Neural cell (in vitro differentiated cells): ENCODE measurements at regions not wholly inside any gene's neighbourhood (a gene's known extent, or its start where the extent isn't known, plus 50 kb on each side); places are given as distances from the start of the nearest gene placed in this dataset.

Source experiments
- H2AFZ ChIP-seq: fragments of 200-600, 300-800 bp; sonication (generic), shearing (Covaris generic); 2 replicates; pipeline ENCODE4 v1.6.0; 2014; ENCODE audit warnings: low read depth, mild to moderate bottlenecking, antibody characterized with exemption, low read length, moderate library complexity
- H3F3A ChIP-seq: fragments of 200-600 bp; shearing (Covaris generic); 2 replicates; pipeline ENCODE4 v1.6.1; 2016; ENCODE audit warnings: mild to moderate bottlenecking, moderate library complexity, mixed read lengths, antibody characterized with exemption, low read length; ENCODE audit not compliant: insufficient read depth, poor library complexity, severe bottlenecking
- H3K27ac ChIP-seq: fragments of 200-600, 300-800 bp; sonication (generic), shearing (Covaris generic); 2 replicates; pipeline ENCODE4 v1.5.1; 2014; ENCODE audit warnings: mild to moderate bottlenecking, low read length, moderate library complexity
- H3K27me3 ChIP-seq: fragments of 300-800, 200-600 bp; sonication (generic), shearing (Covaris generic); 2 replicates; pipeline ENCODE4 v1.6.0; 2014; ENCODE audit warnings: mild to moderate bottlenecking, low read depth, low read length, moderate library complexity; ENCODE audit not compliant: insufficient read depth
- H3K36me3 ChIP-seq: fragments of 300-800, 200-600 bp; sonication (generic), shearing (Covaris generic); 2 replicates; pipeline ENCODE4 v1.5.1; 2014; ENCODE audit warnings: mild to moderate bottlenecking, antibody characterized with exemption, low read length, moderate library complexity; ENCODE audit not compliant: insufficient read depth
- H3K4me2 ChIP-seq: fragments of 300-800, 200-600 bp; sonication (generic), shearing (Covaris generic); 2 replicates; pipeline ENCODE4 v1.6.0; 2014; ENCODE audit warnings: mild to moderate bottlenecking, low read length
- H3K4me3 ChIP-seq: fragments of 300-800, 200-600 bp; sonication (generic), shearing (Covaris generic); 2 replicates; pipeline ENCODE4 v1.5.1; 2014; ENCODE audit warnings: mild to moderate bottlenecking, low read length, moderate library complexity
- H3K79me2 ChIP-seq: fragments of 200-600 bp; shearing (Covaris generic); replicated peaks from 2 replicates; pipeline ENCODE4 v1.6.0; 2014; ENCODE audit warnings: mild to moderate bottlenecking, low read length, moderate library complexity; ENCODE audit not compliant: insufficient read depth
- H3K9ac ChIP-seq: fragments of 300-800, 200-600 bp; sonication (generic), shearing (Covaris generic); 2 replicates; pipeline ENCODE4 v1.6.1; 2016; ENCODE audit warnings: mild to moderate bottlenecking, low read length, mixed read lengths
- H3K9me2 ChIP-seq: fragments of 200-600 bp; shearing (Covaris generic); 2 replicates; pipeline ENCODE4 v1.6.1; 2016; ENCODE audit warnings: mild to moderate bottlenecking, low read length, mixed read lengths; ENCODE audit not compliant: insufficient read depth
- H3K9me3 ChIP-seq: fragments of 200-600, 300-800 bp; sonication (generic), shearing (Covaris generic); 2 replicates; pipeline ENCODE4 v1.6.1; 2016; ENCODE audit warnings: mild to moderate bottlenecking, mixed run types, low read length, moderate library complexity, mixed read lengths
- H4K20me1 ChIP-seq: fragments of 200-600 bp; shearing (Covaris generic); 2 replicates; pipeline ENCODE4 v1.6.1; 2016; ENCODE audit warnings: mild to moderate bottlenecking, mixed run types; ENCODE audit not compliant: insufficient read depth
- CTCF ChIP-seq: fragments of 450-650 bp; IDR thresholded peaks from 2 replicates; pipeline ENCODE4 v1.5.1; 2014; ENCODE audit warnings: antibody characterized with exemption, mild to moderate bottlenecking, moderate library complexity; ENCODE audit not compliant: poor library complexity, severe bottlenecking
- EP300 ChIP-seq: fragments of 450-650 bp; conservative IDR thresholded peaks from 2 replicates; pipeline ENCODE4 v1.6.1; 2014; ENCODE audit warnings: antibody characterized with exemption, mild to moderate bottlenecking, moderate library complexity; ENCODE audit not compliant: poor library complexity, severe bottlenecking
- EZH2 ChIP-seq: fragments of 200-600, 300-800 bp; shearing (Covaris generic), sonication (generic); IDR thresholded peaks from 2 replicates; pipeline ENCODE4 v1.6.1; 2014; ENCODE audit warnings: antibody characterized with exemption, low read length, borderline replicate concordance, mild to moderate bottlenecking; ENCODE audit not compliant: insufficient read depth, poor library complexity, severe bottlenecking
- MXI1 ChIP-seq: fragments of 450-650 bp; conservative IDR thresholded peaks from 2 replicates; pipeline ENCODE4 v1.6.1; 2014; ENCODE audit warnings: antibody characterized with exemption, mild to moderate bottlenecking; ENCODE audit not compliant: poor library complexity, severe bottlenecking
- POLR2AphosphoS5 ChIP-seq: IDR thresholded peaks from 2 replicates; pipeline ENCODE4 v1.6.1; 2012
- RAD21 ChIP-seq: fragments of 450-650 bp; conservative IDR thresholded peaks from 2 replicates; pipeline ENCODE4 v1.6.1; 2014; ENCODE audit warnings: antibody characterized with exemption, mild to moderate bottlenecking, moderate library complexity
- REST ChIP-seq: IDR thresholded peaks from 2 replicates; pipeline ENCODE4 v1.6.1; 2012; ENCODE audit warnings: borderline replicate concordance
- SMC3 ChIP-seq: fragments of 450-650 bp; conservative IDR thresholded peaks from 2 replicates; pipeline ENCODE4 v1.6.1; 2014; ENCODE audit warnings: antibody characterized with exemption, mild to moderate bottlenecking, moderate library complexity; ENCODE audit not compliant: poor library complexity
- TAF1 ChIP-seq: IDR thresholded peaks from 2 replicates; pipeline ENCODE4 v1.6.1; 2012; ENCODE audit warnings: low read depth

GRCh38 chr10:106011250-106011649 lies 1153.3 kb downstream of the SORCS1 start:
- H3K27me3 ChIP-seq: no peaks in the 10 kb centered on the region
- H3K4me3 ChIP-seq: no peak overlapping the region
- no peak overlapping the region for H3K9ac ChIP-seq
- H3K79me2 ChIP-seq: no peaks in the 10 kb centered on the region
- H3K9me2 ChIP-seq: no peaks in the 10 kb centered on the region
- no peaks in the 10 kb centered on the region for H3F3A ChIP-seq
- TF ChIP-seq SMC3 (no peak), RAD21 (no peak), EZH2 (no peak), MXI1 (no peak), POLR2AphosphoS5 (no peak), TAF1 (no peak), EP300 (no peak), REST (no peak), CTCF (no peak)
- H3K9me3 ChIP-seq: no peaks in the 10 kb centered on the region
- no peaks in the 10 kb centered on the region for H3K36me3 ChIP-seq
- no peak overlapping the region for H2AFZ ChIP-seq
- H3K27ac ChIP-seq: no peak overlapping the region
- no peaks in the 10 kb centered on the region for H4K20me1 ChIP-seq
- H3K4me2 ChIP-seq: no peak overlapping the region

- no peak for TF ChIP-seq POLR2AphosphoS5
- Histone ChIP-seq H3K4me2 (no peak overlapping the region), H3K9me3 (no peaks in the 10 kb centered on the region), H3K79me2 (no peaks in the 10 kb centered on the region), H3K36me3 (no peaks in the 10 kb centered on the region), H3K9ac (no peak overlapping the region), H4K20me1 (no peaks in the 10 kb centered on the region), H3K27ac (no peak overlapping the region), H3K27me3 (no peaks in the 10 kb centered on the region), H3K4me3 (no peak overlapping the region), H3K9me2 (no peaks in the 10 kb centered on the region), H3F3A (no peaks in the 10 kb centered on the region), H2AFZ (no peak overlapping the region)
Measured at GRCh38 chr10:106000721-106001120, 1163.8 kb downstream of the SORCS1 start.

- no peaks in the 10 kb centered on the region for H3F3A ChIP-seq
- H3K9me3 ChIP-seq: no peaks in the 10 kb centered on the region
- H3K36me3 ChIP-seq: no peaks in the 10 kb centered on the region
- no peak overlapping the region for H3K4me2 ChIP-seq
- H4K20me1 ChIP-seq: no peaks in the 10 kb centered on the region
- no peaks in the 10 kb centered on the region for H3K27me3 ChIP-seq
- H3K9ac ChIP-seq: no peak overlapping the region
- H2AFZ ChIP-seq: no peak overlapping the region
- no peak for TF ChIP-seq MXI1
- TF ChIP-seq RAD21: no peak
- TF ChIP-seq EP300: no peak
- no peak for TF ChIP-seq EZH2
- TF ChIP-seq REST: no peak
- no peak for TF ChIP-seq CTCF
- TF ChIP-seq TAF1: no peak
- H3K79me2 ChIP-seq: no peaks in the 10 kb centered on the region
- no peak overlapping the region for H3K4me3 ChIP-seq
- no peaks in the 10 kb centered on the region for H3K9me2 ChIP-seq
- H3K27ac ChIP-seq: no peak overlapping the region
Measured at GRCh38 chr10:105993609-105994008, 1170.9 kb downstream of the SORCS1 start.
